ENCODE measurements at regions not wholly inside any gene's neighbourhood (a gene's known extent, or its start where the extent isn't known, plus 50 kb on each side); places are given as distances from the start of the nearest gene placed in this dataset.
"Not testable (repeated sequence)": the region's sequence is repeated elsewhere in the genome, so short reads cannot be mapped to it uniquely, and the experiment has no call there.

- H3K27me3 ChIP-seq (ENCODE audit: insufficient read depth, low read length) = no peaks in the 10 kb centered on the region
- no peaks in the 10 kb centered on the region for H3K4me1 ChIP-seq (ENCODE audit: insufficient read depth, low read length)
- no peaks in the 10 kb centered on the region for H3K9me3 ChIP-seq (ENCODE audit: low read depth, low read length)
- no peak overlapping the region for H3K4me3 ChIP-seq (ENCODE audit: low read length)
Observed at GRCh38 chr11:13160346-13160745, 117.2 kb upstream of the BMAL1 start.

- Histone ChIP-seq H3K4me3 (ENCODE audit: low read length) (no peak overlapping the region), H3K9me3 (ENCODE audit: low read depth, low read length) (no peaks in the 10 kb centered on the region), H3K27me3 (ENCODE audit: insufficient read depth, low read length) (no peaks in the 10 kb centered on the region), H3K4me1 (ENCODE audit: insufficient read depth, low read length) (no peaks in the 10 kb centered on the region)
Observed at GRCh38 chr11:13160806-13161205, 116.8 kb upstream of the BMAL1 start.

- H3K9me3 ChIP-seq (ENCODE audit: low read depth, low read length) = no peaks in the 10 kb centered on the region
- no peaks in the 10 kb centered on the region for H3K4me1 ChIP-seq (ENCODE audit: insufficient read depth, low read length)
- H3K27me3 ChIP-seq (ENCODE audit: insufficient read depth, low read length) = no peaks in the 10 kb centered on the region
- no peak overlapping the region for H3K4me3 ChIP-seq (ENCODE audit: low read length)
Observed at GRCh38 chr11:13163158-13163557, 114.4 kb upstream of the BMAL1 start.

DNA sequence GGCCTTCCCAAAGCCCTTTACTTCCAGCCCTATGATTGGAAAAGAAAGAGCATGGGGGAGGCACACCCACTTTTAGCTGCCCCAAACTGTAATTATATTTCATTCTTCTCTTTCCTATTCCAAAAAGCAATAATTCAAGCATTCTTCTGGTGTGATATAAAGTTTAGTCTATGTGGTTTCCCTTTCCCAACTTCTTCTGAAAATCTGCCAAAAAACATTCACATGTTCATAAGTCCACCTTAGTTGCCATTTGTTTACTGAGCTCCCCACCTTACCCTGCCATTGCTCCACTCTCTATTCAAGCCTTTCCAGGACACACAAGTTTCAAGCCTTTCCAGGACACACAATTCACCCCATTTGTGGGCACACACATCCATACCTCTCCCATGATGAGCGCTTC, 111.6 kb upstream of the BMAL1 start:
- Histone ChIP-seq H3K27me3 (ENCODE audit: insufficient read depth, low read length) (peaks cover under 1% of the 10 kb centered on the region), H3K4me3 (ENCODE audit: low read length) (no peak overlapping the region), H3K4me1 (ENCODE audit: insufficient read depth, low read length) (no peaks in the 10 kb centered on the region), H3K9me3 (ENCODE audit: low read depth, low read length) (no peaks in the 10 kb centered on the region)

DNA sequence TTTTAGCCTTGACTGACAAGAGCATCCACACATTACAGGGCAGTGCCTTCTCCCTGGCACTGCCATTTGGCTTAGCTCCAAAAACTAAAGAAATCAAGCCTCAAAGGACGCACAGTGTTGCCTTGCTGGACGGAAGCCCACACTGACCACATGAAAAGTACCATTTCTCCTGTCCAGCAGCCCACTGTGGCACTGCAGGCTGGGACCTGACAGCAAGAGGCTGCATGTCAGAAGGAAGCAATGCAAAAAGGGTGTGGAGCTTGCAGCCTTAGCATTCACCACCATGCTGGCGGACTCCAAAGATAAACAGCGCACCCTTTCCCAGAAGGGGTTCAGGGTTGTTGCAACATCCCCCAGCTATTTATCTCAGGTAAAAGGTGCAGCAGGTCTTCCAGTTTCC, 109.3 kb upstream of the BMAL1 start:
- Histone ChIP-seq H3K4me1 (ENCODE audit: insufficient read depth, low read length) (no peaks in the 10 kb centered on the region), H3K9me3 (ENCODE audit: low read depth, low read length) (no peaks in the 10 kb centered on the region), H3K4me3 (ENCODE audit: low read length) (no peak overlapping the region), H3K27me3 (ENCODE audit: insufficient read depth, low read length) (peaks cover 2% of the 10 kb centered on the region)

DNA sequence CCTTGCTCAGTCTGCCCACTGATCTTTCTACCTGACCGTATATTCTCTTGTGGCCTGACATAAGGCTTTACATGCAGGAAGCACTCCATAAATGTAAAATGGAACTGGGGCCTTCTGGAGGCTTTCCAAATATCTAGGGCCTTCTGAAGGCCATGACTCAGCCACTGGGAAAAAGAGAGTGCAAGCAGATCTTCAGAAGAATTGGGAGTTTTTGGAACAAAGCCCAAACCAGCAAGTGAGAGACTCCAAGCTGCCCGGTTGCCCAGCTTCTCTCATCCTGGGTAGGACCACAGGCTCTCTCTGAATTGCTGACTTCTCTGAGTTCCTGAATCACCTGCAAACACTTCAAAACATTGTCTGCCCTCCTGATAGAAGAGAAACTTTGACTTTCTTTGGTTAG, 107.9 kb upstream of the BMAL1 start:
- Histone ChIP-seq H3K27me3 (ENCODE audit: insufficient read depth, low read length) (peaks cover 2% of the 10 kb centered on the region), H3K9me3 (ENCODE audit: low read depth, low read length) (no peaks in the 10 kb centered on the region), H3K4me3 (ENCODE audit: low read length) (no peak overlapping the region), H3K4me1 (ENCODE audit: insufficient read depth, low read length) (no peaks in the 10 kb centered on the region)

DNA sequence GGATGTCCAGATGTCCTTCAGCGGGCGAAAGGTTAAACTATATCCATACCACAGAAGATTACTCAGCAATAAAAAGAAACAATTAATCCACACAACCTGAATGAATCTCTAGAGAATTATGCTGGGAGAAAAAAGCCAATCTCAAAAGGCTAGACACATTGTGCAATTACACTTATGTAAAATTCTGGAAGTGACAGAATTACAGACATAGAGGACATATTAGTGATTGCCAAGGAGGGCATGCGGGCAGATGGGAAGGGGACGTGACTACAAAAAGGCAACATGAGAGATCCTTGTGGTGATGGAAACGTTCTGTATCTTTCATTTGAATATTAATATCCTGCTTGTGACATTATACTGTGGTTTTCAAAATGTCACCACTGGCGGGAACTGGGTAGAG, 103.5 kb upstream of the BMAL1 start:
- Histone ChIP-seq H3K27me3 (ENCODE audit: insufficient read depth, low read length) (peaks cover 2% of the 10 kb centered on the region), H3K4me1 (ENCODE audit: insufficient read depth, low read length) (no peaks in the 10 kb centered on the region), H3K9me3 (ENCODE audit: low read depth, low read length) (no peaks in the 10 kb centered on the region), H3K4me3 (ENCODE audit: low read length) (no peak overlapping the region)

- H3K4me3 ChIP-seq (ENCODE audit: low read length) = no peak overlapping the region
- H3K4me1 ChIP-seq (ENCODE audit: insufficient read depth, low read length) = peaks cover 5% of the 10 kb centered on the region
- H3K9me3 ChIP-seq (ENCODE audit: low read depth, low read length) = peaks cover 8% of the 10 kb centered on the region
- H3K27me3 ChIP-seq (ENCODE audit: insufficient read depth, low read length) = no peaks in the 10 kb centered on the region
Observed at GRCh38 chr11:13183094-13183825, 94.3 kb upstream of the BMAL1 start.

- Histone ChIP-seq H3K9me3 (ENCODE audit: low read depth, low read length) (peaks cover 12% of the 10 kb centered on the region), H3K4me1 (ENCODE audit: insufficient read depth, low read length) (peaks cover 5% of the 10 kb centered on the region), H3K27me3 (ENCODE audit: insufficient read depth, low read length) (no peaks in the 10 kb centered on the region), H3K4me3 (ENCODE audit: low read length) (no peak overlapping the region)
Observed at GRCh38 chr11:13183826-13184196, 93.8 kb upstream of the BMAL1 start.

DNA sequence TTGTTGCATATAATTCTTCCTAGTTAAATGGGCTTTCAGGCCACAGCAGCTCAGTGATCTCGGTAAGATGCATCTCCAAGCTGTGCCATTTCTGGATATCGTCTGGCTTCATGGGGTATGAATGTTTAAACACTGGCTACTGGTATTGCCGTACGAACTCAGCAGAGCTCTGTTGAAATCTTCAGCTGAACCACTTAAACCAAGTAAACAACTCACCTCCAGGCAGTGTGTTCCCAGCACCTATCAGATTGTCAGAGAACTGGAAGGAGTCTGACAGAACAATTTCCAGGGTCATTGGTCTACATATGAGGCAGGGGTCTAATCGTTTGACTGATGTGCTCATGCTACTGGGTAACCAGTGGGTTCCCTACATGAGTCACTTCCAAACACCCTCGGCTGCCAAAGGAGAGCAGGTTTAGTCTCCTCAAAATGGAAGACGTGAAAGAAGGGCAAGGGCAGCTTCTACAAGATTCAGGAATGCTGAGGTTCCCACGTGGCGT, 93.2 kb upstream of the BMAL1 start:
- Histone ChIP-seq H3K27me3 (ENCODE audit: insufficient read depth, low read length) (no peaks in the 10 kb centered on the region), H3K9me3 (ENCODE audit: low read depth, low read length) (peaks cover 12% of the 10 kb centered on the region), H3K4me1 (ENCODE audit: insufficient read depth, low read length) (peaks cover 5% of the 10 kb centered on the region), H3K4me3 (ENCODE audit: low read length) (no peak overlapping the region)

DNA sequence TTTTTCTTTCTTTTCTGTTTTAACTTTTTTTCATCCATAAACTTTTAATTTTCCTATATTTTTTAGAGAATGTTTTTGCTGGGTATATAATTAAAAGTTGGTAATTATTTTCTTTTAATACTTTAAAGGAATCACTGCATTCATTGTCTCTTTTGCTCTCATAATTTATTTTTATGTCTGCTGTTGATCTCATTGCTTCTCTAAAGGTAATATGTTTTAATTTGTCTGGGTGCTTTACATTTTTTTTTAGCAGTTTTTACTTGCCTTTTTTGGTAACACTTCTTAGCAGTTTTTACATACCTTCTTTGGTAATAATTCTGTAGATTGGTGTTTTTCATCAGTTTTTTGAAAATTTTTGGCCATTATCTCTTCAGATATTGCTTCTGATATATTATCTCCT, 89.4 kb upstream of the BMAL1 start:
- Histone ChIP-seq H3K9me3 (ENCODE audit: low read depth, low read length) (peaks cover 12% of the 10 kb centered on the region), H3K4me1 (ENCODE audit: insufficient read depth, low read length) (peaks cover 3% of the 10 kb centered on the region), H3K27me3 (ENCODE audit: insufficient read depth, low read length) (peaks cover 5% of the 10 kb centered on the region), H3K4me3 (ENCODE audit: low read length) (no peak overlapping the region)

DNA sequence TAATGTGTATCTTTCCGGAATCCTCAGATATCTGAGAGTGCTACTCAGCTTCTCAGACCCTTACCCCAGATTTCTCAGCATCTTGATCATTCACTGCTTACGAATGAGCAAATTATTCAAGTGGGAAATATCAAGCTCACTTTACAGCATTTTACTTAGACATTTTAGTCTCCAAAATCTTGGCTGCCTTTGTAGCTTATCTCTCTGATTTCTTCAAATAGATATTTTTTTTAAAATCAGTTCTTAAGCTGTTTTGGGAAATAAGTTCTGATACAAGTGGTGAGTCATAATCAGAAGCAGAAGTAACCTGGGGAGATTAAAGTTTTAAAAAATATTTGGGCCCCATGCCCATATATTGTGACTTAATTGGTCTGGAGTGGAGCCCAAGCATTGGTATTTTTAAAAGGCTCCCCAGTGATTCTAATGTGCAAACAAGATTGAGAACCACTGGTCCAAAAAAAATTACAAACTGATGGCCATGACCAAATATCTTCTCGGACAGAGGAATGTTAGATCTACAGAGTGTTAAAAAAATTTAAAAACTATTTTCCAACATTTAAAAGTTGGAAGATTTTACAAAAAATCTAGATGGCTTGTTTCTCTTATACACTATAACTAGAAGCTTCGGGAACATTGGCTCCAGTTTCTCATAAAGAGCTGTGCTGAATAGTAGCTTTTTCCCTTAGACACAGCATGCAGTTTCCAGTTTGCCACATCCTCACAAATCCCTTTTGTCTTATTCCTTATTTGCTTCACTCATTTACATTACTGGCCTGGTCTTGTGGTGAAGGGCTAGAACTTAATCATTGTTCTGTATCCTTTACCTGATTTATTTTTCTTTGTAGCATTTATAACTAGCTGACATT, 87.8 kb upstream of the BMAL1 start:
- peaks cover 12% of the 10 kb centered on the region for H3K9me3 ChIP-seq (ENCODE audit: low read depth, low read length)
- H3K27me3 ChIP-seq (ENCODE audit: insufficient read depth, low read length) = peaks cover 5% of the 10 kb centered on the region
- no peaks in the 10 kb centered on the region for H3K4me1 ChIP-seq (ENCODE audit: insufficient read depth, low read length)
- H3K4me3 ChIP-seq (ENCODE audit: low read length) = no peak overlapping the region

- no peaks in the 10 kb centered on the region for H3K4me1 ChIP-seq (ENCODE audit: insufficient read depth, low read length)
- H3K27me3 ChIP-seq (ENCODE audit: insufficient read depth, low read length) = peaks cover 12% of the 10 kb centered on the region
- peaks cover 24% of the 10 kb centered on the region for H3K9me3 ChIP-seq (ENCODE audit: low read depth, low read length)
- no peak overlapping the region for H3K4me3 ChIP-seq (ENCODE audit: low read length)
Observed at GRCh38 chr11:13193613-13194012, 84.0 kb upstream of the BMAL1 start.

GRCh38 chr11:13197374-13197773, 80.2 kb upstream of the BMAL1 start:
- H3K4me1 ChIP-seq (ENCODE audit: insufficient read depth, low read length); H3K4me3 ChIP-seq (ENCODE audit: low read length): not testable (repeated sequence)
- Histone ChIP-seq H3K9me3 (ENCODE audit: low read depth, low read length) (peaks cover 26% of the 10 kb centered on the region), H3K27me3 (ENCODE audit: insufficient read depth, low read length) (peaks cover 11% of the 10 kb centered on the region)

GRCh38 chr11:13205486-13205885, 72.1 kb upstream of the BMAL1 start:
- Histone ChIP-seq H3K4me3 (ENCODE audit: low read length) (no peak overlapping the region), H3K4me1 (ENCODE audit: insufficient read depth, low read length) (peaks cover 29% of the 10 kb centered on the region), H3K27me3 (ENCODE audit: insufficient read depth, low read length) (no peaks in the 10 kb centered on the region), H3K9me3 (ENCODE audit: low read depth, low read length) (no peaks in the 10 kb centered on the region)
